ENCODE measurements at regions not wholly inside any gene's neighbourhood (a gene's known extent, or its start where the extent isn't known, plus 50 kb on each side); places are given as distances from the start of the nearest gene placed in this dataset.

DNA sequence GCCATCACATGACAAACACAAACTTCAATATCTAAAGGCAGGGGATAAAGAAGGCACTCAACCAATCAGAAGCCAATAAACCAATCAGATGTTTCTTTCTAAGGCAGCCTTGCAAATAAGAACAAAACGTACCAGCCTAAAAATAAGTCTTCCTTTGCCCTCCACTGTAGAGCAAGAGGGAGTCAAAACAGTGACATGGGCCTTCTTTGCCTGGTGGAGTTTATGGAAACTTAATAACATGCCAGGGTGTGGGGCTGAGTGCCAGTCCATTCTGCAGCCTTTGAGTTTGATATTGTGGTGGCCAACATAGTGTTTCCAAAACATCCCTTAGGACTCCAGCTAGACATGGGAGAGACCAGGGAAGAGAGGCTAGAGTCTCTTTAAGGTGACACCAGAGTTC, 126.1 kb upstream of the NECTIN1 start:
- Histone ChIP-seq H3K4me3 (no peak overlapping the region), H3K9me3 (no peaks in the 10 kb centered on the region), H3K36me3 (no peaks in the 10 kb centered on the region), H3K27me3 (no peaks in the 10 kb centered on the region)
- no peak for DNase-seq

DNA sequence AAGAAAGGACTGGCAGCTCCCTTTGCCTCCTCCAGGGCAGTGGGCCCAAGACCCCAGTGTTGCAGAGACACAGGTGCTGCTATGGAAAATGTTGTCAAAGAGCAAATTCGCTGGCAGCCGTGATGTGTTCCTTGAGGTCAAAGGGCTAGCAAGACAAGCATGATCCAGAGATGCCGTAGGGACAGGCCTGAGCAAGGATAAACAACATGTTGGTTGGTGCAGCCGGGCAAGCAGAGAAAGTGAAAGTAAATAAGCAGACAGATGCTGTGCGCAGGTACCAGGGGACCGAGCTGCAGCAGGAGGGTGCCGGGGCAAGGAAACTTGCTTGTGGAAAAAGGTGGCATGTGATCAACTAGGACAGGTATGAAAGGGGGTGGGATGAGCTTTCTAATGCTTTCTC, 125.5 kb upstream of the NECTIN1 start:
- no peaks in the 10 kb centered on the region for H3K27me3 ChIP-seq
- no peaks in the 10 kb centered on the region for H3K36me3 ChIP-seq
- H3K4me3 ChIP-seq = no peak overlapping the region
- DNase-seq = no peak
- no peaks in the 10 kb centered on the region for H3K9me3 ChIP-seq

DNA sequence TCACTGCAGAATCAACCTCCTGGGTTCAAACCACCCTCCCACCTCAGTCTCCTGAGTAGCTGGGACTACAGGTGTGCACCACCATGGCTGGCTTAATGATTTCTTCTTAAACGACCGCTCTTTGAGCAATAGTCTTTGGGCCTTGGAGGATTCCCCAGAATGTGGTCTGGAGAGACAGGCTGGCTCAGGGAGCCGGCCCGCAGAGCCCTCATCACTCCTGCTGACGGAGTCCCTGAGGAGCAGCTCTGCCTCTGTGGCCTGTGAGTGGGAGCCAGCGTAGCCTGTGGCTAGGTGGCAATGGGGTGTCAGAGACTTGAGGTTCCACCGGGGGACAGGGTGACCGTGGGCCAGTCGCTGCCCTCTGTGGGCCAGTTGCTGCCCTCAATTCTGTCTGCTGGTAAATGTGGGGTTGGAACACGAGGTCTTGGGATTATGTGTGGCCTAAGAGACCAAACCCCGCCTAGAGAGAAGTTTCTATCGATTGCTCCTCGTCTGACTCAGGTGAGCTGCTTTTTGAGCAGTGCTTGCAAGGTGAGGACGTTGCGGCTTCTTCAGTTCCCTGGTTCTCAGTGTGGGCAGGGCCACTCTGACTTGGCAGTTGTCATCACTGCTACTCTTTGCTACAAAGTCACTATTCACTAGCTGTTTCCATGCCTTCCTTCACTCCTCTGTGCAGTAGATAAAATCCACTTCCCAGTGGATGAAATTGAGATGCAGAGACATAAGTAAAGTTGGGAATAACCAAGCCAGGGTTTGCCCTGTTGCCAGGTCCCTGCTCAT, 124.8 kb upstream of the NECTIN1 start:
- Histone ChIP-seq H3K36me3 (no peaks in the 10 kb centered on the region), H3K27me3 (no peaks in the 10 kb centered on the region), H3K9me3 (no peaks in the 10 kb centered on the region), H3K4me3 (no peak overlapping the region)
- DNase-seq = no peak

DNA sequence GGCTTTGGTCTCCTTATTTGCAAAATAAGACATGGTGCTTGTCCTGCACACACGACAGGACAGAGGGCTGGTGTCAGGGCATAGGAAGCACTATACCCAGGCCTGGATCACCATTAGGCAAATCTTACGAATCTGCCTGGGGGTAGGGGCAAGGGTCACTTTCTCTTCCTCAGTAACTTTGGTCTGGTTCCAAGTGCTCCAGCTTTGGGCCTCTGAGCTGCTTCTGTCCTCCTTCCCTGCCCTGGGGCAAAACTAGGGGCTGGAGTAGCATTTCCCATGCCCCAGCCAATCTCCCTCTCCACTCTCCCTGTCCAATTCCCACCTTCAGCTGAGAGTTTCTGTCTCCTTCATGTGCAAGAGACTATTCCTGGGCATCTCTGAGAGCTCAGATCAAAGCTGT, 123.7 kb upstream of the NECTIN1 start:
- no peak for DNase-seq
- Histone ChIP-seq H3K27me3 (no peaks in the 10 kb centered on the region), H3K36me3 (no peaks in the 10 kb centered on the region), H3K4me3 (no peak overlapping the region), H3K9me3 (no peaks in the 10 kb centered on the region)

DNA sequence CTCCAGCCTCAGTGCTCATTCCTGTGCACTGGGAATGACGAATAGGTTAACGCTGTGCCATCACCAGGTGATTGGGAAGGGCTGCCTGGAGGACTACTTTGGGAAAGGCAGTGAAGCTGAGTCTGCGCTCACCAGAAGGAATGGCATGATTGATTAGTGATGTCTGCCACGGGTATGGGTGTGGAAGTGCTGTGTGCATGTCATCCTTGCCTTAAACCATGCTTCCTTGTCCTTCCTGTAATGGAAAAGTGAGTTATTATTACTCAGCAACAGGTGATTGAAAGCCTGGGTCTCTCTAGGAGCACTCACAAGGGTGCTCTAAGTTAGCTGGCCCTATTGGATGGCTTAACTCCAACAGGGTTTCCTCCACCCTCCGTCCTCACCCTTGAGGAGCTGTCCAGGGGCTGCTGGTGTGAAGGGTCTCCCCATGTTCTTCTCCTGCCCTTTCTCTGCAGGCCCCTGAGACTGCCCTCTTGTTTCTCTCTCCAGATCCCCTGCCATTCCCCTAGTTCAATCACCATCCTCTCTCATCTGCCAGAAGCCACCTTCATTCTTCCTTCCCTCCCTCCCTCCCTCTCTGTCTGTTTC, 121.9 kb upstream of the NECTIN1 start:
- DNase-seq = no peak
- no peaks in the 10 kb centered on the region for H3K27me3 ChIP-seq

DNA sequence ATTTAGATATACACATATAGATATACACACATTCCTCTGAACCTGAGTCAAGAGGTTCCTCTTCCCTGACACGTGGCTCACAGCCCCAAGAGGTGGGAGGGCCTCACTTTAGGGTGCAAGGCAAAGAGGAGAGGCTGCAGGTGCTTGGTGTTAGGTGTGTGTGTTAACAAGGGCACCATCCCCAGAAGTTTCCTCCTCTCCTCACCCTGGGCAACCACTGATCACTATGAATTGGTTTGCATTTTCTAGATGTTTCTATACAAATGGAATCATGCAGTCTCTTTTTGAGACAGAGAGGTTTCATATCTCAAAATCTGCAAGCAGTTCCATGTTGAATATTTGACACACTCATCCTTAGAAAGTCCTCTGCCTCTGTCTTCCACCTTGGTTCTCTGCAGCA, 120.9 kb upstream of the NECTIN1 start:
- H3K27me3 ChIP-seq = no peaks in the 10 kb centered on the region
- no peak for DNase-seq

More for the DNA sequence above, 121.9 kb upstream of the NECTIN1 start:
- H3K4me3 ChIP-seq = no peak overlapping the region
- 0 out of 2 replicates have a peak, but pooled peaks cover 2% of the 10 kb centered on the region for H3K9me3 ChIP-seq
- H3K36me3 ChIP-seq = no peaks in the 10 kb centered on the region

DNA sequence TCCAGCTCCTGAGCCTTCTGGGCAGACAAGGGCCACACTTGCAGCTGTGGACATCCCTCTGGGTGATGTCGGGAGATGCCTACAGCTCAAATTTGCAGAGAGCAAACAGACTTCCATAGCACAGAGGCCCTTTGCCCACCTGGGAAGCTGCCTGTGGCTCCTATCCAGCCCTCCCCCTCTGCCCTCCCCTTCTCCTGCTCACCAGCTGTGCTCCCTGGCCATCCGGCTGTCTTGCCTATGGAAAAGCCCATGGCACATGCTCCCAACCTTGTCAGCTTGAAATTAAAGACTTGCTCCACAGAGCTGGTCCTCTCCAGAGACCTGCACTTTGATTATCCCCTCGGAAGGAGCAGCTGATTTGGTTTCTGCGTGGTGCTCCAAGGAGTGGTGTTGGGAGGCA, 118.9 kb upstream of the NECTIN1 start:
- H3K4me3 ChIP-seq = no peak overlapping the region
- H3K27me3 ChIP-seq = no peaks in the 10 kb centered on the region
- H3K9me3 ChIP-seq = 0 out of 2 replicates have a peak, but pooled peaks cover 2% of the 10 kb centered on the region
- no peak for DNase-seq
- no peaks in the 10 kb centered on the region for H3K36me3 ChIP-seq

More for the DNA sequence above, 120.9 kb upstream of the NECTIN1 start:
- Histone ChIP-seq H3K4me3 (no peak overlapping the region), H3K36me3 (no peaks in the 10 kb centered on the region), H3K9me3 (0 out of 2 replicates have a peak, but pooled peaks cover 2% of the 10 kb centered on the region)

DNA sequence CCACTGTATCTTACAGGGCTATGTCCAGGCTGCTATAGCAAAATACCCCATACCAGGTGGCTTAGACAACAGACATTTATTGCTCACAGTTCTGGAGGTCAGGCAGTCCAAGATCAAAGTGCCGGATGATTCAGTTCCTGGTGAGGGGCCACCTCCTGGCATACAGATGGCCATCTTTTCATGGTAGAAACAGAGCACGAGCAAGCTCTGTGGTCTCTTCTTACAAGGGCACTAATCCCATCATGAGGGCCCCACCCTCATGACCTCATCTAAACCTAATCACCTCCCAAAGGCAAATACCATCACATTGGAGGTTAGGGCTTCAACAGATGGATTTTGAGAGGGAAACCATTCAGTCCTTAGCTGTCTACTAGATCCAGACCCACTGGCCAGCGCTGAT, 117.4 kb upstream of the NECTIN1 start:
- H3K9me3 ChIP-seq = 0 out of 2 replicates have a peak, but pooled peaks cover 2% of the 10 kb centered on the region
- no peak for DNase-seq
- no peak overlapping the region for H3K4me3 ChIP-seq
- no peaks in the 10 kb centered on the region for H3K27me3 ChIP-seq
- H3K36me3 ChIP-seq = no peaks in the 10 kb centered on the region

DNA sequence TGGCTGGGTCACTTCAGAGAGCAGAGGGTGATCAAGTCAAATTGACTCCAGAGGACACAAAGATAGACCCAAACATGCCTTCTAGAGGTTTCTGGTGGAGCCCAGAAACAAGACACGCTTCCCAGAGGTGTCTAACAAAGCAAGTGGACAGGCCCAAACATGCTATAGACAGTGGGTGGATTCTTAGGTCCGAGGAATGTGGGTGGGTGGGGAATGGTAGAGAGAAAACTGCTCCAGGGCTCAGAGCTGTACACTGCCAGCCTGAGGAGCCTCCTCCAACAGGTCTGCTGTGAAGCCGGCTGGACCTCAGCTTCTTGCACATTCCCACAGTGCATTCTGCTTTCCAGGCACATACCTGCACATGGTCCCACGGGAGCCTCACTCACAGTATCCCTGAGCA, 116.8 kb upstream of the NECTIN1 start:
- Histone ChIP-seq H3K9me3 (0 out of 2 replicates have a peak, but pooled peaks cover 2% of the 10 kb centered on the region), H3K27me3 (no peaks in the 10 kb centered on the region), H3K36me3 (no peaks in the 10 kb centered on the region), H3K4me3 (no peak overlapping the region)
- DNase-seq = no peak

DNA sequence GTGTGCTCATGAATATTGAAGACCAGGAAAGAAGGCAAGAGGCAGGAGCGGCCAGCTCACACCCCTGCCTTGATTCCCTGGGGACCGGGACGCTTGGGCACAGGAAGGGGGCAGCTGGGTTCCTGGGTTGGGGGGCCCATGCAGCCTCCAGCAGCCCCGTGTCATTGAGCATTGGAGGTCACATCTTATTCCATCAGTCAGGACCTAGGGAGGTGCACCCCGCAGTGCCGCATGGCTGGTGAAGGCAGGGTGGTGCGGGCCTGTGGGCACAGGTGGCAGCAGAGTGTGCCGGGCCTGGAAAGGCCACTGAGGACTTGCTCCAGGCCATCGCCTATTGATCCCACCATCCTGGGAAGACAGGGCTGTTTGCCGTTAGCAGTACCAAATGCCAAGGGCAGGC, 116.3 kb upstream of the NECTIN1 start:
- H3K4me3 ChIP-seq = no peak overlapping the region
- DNase-seq = no peak
- no peaks in the 10 kb centered on the region for H3K27me3 ChIP-seq
- no peaks in the 10 kb centered on the region for H3K36me3 ChIP-seq
- H3K9me3 ChIP-seq = 0 out of 2 replicates have a peak, but pooled peaks cover 2% of the 10 kb centered on the region

DNA sequence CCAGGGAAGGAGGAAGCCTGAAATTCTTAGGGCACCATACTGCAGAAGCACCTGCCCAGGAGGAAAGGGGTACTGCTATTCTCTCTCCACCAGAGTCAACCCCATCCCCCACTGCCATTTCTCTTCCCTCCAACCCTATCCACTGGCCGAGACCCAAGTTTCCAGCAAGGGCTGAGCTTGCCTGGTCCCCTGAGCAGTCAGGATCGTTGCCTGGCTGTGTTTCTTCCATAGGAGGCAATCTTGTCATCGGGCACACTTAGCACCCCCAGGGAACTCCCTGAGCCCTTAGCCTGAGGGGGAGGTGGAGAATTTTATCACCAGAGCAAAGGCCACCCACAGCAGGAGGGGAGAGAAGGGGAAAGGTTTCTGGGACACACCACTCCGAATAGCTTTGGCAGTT, 115.8 kb upstream of the NECTIN1 start:
- Histone ChIP-seq H3K36me3 (no peaks in the 10 kb centered on the region), H3K4me3 (no peak overlapping the region), H3K27me3 (no peaks in the 10 kb centered on the region), H3K9me3 (0 out of 2 replicates have a peak, but pooled peaks cover 2% of the 10 kb centered on the region)
- DNase-seq = no peak

DNA sequence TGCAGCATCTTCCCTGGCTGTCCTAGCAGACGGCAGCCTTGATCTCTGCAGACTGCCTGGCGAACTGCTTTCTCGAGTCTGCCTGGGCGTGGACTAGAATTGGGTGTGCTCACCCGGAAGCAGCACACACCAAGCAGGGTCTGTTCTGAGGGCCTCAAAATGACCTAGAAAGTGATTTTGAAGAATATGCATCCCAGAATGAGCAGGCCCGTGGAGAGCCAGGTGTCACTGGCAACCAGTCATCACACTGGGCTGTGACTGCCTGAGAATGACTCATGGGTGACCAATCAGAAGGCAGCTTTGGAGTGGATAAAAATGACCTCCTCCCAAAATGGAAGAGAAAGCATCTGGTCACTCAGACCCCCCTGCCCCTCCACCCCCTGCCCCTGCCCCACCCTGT, 114.9 kb upstream of the NECTIN1 start:
- Histone ChIP-seq H3K4me3 (no peak overlapping the region), H3K36me3 (no peaks in the 10 kb centered on the region), H3K9me3 (0 out of 2 replicates have a peak, but pooled peaks cover 2% of the 10 kb centered on the region), H3K27me3 (no peaks in the 10 kb centered on the region)
- peak; percentile 32 for DNase-seq

DNA sequence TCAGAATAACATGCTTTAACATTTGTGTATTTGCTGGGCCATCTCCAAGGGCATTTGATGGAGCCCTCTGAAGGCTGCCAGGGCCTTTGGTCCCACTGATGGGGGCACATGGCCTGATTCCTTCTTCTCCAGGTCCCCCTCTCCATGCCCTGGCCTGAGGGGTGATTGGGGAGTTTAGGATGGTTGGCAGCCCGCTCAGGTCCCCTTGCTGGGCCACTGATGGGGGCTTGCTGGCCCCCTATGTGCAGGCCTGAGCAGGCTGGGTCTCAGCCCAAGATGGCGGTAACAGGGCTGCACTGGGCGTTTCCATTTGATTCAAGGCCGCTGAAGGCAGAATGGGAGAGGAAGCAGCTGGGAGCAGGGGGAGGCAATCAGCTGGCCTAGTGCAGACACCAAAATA, 113.7 kb upstream of the NECTIN1 start:
- no peaks in the 10 kb centered on the region for H3K27me3 ChIP-seq
- no peak for DNase-seq
- H3K9me3 ChIP-seq = 0 out of 2 replicates have a peak, but pooled peaks cover 2% of the 10 kb centered on the region
- no peaks in the 10 kb centered on the region for H3K36me3 ChIP-seq
- no peak overlapping the region for H3K4me3 ChIP-seq

DNA sequence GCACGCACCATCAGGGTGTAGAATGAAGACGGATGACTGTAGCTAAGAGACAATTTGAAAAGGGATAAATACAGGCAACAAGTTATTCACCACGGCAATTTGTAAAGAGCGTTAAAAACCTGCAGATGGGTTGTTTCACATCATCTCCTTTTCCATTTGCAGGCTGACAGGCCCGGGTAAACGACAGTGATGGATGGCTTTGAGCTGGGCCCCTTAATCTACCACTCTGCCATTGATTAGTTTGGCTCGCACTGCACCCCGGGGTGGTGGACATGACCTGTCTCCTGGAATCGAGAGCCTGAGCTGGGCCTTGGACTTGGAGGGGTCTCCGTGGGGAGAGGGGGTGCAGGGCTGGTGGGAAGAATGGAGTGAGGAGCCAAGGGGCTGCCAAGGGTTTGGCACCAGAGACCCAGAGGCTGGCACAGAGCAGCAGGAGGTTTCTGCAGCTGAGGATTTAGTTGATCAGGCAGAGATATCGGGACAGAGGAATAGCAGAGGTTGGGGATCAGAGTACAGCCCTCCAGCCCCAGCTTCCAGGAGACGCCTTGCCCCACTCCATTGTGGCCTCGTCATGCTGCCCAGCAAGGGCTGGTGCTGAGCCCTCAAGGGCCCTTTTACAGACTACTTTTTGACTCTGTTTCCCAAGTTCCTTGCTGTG, 110.6 kb upstream of the NECTIN1 start:
- Histone ChIP-seq H3K36me3 (no peaks in the 10 kb centered on the region), H3K9me3 (no peaks in the 10 kb centered on the region)
- DNase-seq = no peak

DNA sequence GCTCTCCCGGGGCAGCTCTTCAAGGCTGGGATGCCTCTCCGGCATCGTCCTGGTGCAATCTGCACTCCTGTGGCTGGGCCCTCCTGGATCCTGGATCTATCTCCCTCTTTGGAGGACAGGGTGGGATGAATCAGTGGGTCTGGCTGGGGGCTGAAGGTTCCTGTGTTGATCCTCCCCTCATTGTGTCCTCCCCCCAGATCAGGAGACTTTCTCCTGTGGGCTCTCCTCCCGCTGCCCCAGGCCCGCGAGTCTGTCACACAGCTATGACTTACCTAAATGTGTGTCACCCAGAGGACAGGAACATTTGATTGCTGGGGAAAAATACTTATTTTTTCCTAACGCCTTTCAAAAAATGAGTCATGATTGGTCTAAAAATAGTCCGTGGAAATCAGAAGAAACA, 106.8 kb upstream of the NECTIN1 start:
- no peak for DNase-seq
- Histone ChIP-seq H3K9me3 (no peaks in the 10 kb centered on the region), H3K4me3 (no peak overlapping the region), H3K27me3 (no peaks in the 10 kb centered on the region), H3K36me3 (no peaks in the 10 kb centered on the region)

More for the DNA sequence above, 110.6 kb upstream of the NECTIN1 start:
- Histone ChIP-seq H3K27me3 (no peaks in the 10 kb centered on the region), H3K4me3 (no peak overlapping the region)

DNA sequence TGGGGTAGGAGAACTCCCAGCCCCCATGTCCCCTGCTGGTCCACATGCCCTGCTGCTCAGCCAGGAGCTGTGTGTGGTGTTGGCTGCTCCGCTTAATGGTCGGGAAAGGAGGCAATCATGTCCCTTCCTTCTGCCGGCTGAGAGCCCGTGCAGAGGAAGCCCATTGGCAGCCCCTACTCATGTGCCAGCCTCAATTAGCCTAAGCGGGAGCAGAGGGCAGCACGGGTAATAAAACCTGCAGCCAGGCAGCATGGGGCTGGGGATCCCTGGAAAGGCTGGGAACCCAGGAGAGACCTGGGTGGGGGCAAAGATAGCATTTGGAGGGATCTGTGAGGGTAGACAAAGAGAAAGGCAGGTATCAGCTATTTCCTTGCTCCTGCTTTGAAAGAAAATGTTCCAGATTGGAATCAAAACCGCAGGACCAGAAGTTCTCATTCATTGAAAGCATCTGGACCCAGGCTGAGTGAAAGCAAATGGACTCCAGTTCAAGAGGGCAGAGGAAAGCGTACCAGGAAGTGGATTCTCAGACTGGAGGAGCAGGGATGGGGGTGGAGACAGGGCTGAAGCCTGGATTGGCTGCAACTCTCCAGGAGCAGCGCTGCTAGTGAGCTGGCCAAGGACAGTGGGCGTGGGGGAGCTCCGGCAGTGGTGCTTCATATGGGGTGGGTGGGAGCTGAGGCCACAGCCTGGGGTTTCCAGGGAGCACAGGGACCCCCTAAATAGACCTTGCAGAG, 103.4 kb upstream of the NECTIN1 start:
- DNase-seq = peak; percentile 47
- no peaks in the 10 kb centered on the region for H3K36me3 ChIP-seq
- H3K4me3 ChIP-seq = no peak overlapping the region
- H3K9me3 ChIP-seq = no peaks in the 10 kb centered on the region
- no peaks in the 10 kb centered on the region for H3K27me3 ChIP-seq

DNA sequence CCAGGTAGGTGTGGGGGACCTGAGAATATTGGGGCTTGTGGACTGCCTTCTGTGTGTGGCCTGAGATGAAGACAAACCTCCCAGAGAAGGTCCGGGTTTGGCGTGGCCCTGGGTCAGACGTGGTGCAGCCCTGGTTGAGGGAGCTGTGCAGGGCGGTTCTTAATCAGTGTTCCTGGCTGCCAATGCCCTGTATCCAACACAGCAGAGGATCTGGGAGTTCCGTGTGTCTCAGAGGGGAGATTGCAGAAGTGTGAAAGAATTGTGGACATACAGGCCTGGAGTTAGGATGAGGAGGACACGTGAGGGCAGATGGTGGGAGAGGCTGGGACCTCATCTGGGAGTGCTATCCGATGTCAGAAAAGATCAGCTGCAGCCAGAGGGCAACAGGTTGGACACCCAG, 102.0 kb upstream of the NECTIN1 start:
- Histone ChIP-seq H3K36me3 (no peaks in the 10 kb centered on the region), H3K4me3 (no peak overlapping the region), H3K27me3 (no peaks in the 10 kb centered on the region), H3K9me3 (no peaks in the 10 kb centered on the region)
- no peak for DNase-seq
